IMR-90 (cell line): ENCODE measurements at regions not wholly inside any gene's neighbourhood (a gene's known extent, or its start where the extent isn't known, plus 50 kb on each side); places are given as distances from the start of the nearest gene placed in this dataset.

Source experiments
- ATAC-seq: fragments of 200-7000 bp; cut with Tn5 transposase; 2 replicates; pipeline ENCODE4 v1.9.1; 2020; ENCODE audit warnings: low read depth, mild to moderate bottlenecking, moderate library complexity
- BruUV-seq: library from RNA; stranded (reverse); fragments of 400-500 nt; replicated peaks from 2 replicates; lab custom pipeline; 2021; lab: Mats Ljungman, UMichigan
- CTCF ChIA-PET: fragments of 300-600 bp; formaldehyde crosslinking; extraction: SDS; loops from one replicate; lab custom pipeline; 2021; ENCODE audit warnings: antibody characterized with exemption; lab: Yijun Ruan, JAX
- POLR2A ChIA-PET: fragments of 300-600 bp; sonication (Branson Sonifier 250); formaldehyde crosslinking; loops from one replicate; lab custom pipeline; 2022; ENCODE audit warnings: antibody characterized with exemption; ENCODE audit not compliant: unreplicated experiment; lab: Charles Lee
- DNase-seq: peaks from one replicate; pipeline ENCODE4 v3.0.0; 2013
- H2AFZ ChIP-seq: replicated peaks from 2 replicates; pipeline ENCODE3; 2013; ENCODE audit warnings: low read length, mild to moderate bottlenecking; ENCODE audit not compliant: poor library complexity
- H2AK5ac ChIP-seq: 2 replicates; pipeline ENCODE4 v1.6.1; 2013; ENCODE audit warnings: low read depth, low read length, inconsistent platforms
- H2AK9ac ChIP-seq: replicated peaks from 2 replicates; pipeline ENCODE3; 2013; ENCODE audit warnings: mild to moderate bottlenecking, low read depth, low read length, moderate library complexity; ENCODE audit not compliant: poor library complexity
- H2BK120ac ChIP-seq: 2 replicates; pipeline ENCODE4 v1.6.1; 2013; ENCODE audit warnings: low read depth, low read length, inconsistent platforms
- H2BK15ac ChIP-seq: 3 replicates; pipeline ENCODE4 v1.6.1; 2013; ENCODE audit warnings: low read depth, low read length, inconsistent platforms
- H2BK20ac ChIP-seq: 2 replicates; pipeline ENCODE4 v1.6.1; 2013; ENCODE audit warnings: low read depth, mild to moderate bottlenecking, inconsistent platforms, low read length, moderate library complexity
- H2BK5ac ChIP-seq: 2 replicates; pipeline ENCODE4 v1.6.1; 2013; ENCODE audit warnings: mild to moderate bottlenecking, low read depth, low read length, inconsistent platforms; ENCODE audit not compliant: poor library complexity, severe bottlenecking
- H3K14ac ChIP-seq: replicated peaks from 2 replicates; pipeline ENCODE4 v1.6.1; 2013; ENCODE audit warnings: low read depth, low read length, inconsistent platforms
- H3K18ac ChIP-seq: 2 replicates; pipeline ENCODE4 v1.6.1; 2013; ENCODE audit warnings: low read depth, low read length, control low read depth
- H3K23ac ChIP-seq: 2 replicates; pipeline ENCODE4 v1.6.1; 2013; ENCODE audit warnings: low read depth, low read length, inconsistent platforms
- H3K27ac ChIP-seq: 2 replicates; pipeline ENCODE4 v1.5.1; 2013; ENCODE audit warnings: mild to moderate bottlenecking, control low read depth, low read length; ENCODE audit not compliant: insufficient read depth
- H3K27me3 ChIP-seq: 2 replicates; pipeline ENCODE4 v1.6.1; 2013; ENCODE audit warnings: low read length; ENCODE audit not compliant: control insufficient read depth, insufficient read depth
- H3K36me3 ChIP-seq: 2 replicates; pipeline ENCODE4 v1.6.1; 2013; ENCODE audit warnings: low read length, mixed read lengths; ENCODE audit not compliant: control insufficient read depth, insufficient read depth
- H3K4ac ChIP-seq: 2 replicates; pipeline ENCODE4 v1.6.1; 2013; ENCODE audit warnings: low read depth, low read length, inconsistent platforms
- H3K4me1 ChIP-seq: 2 replicates; pipeline ENCODE4 v1.6.1; 2013; ENCODE audit warnings: low read length, mixed read lengths; ENCODE audit not compliant: control insufficient read depth, insufficient read depth
- H3K4me2 ChIP-seq: 2 replicates; pipeline ENCODE4 v1.6.1; 2013; ENCODE audit warnings: low read depth, mild to moderate bottlenecking, control low read depth, low read length, moderate library complexity
- H3K4me3 ChIP-seq: 2 replicates; pipeline ENCODE4 v1.5.1; 2013; ENCODE audit warnings: low read depth, mild to moderate bottlenecking, control low read depth, low read length, moderate library complexity; ENCODE audit not compliant: insufficient read depth
- H3K56ac ChIP-seq: 2 replicates; pipeline ENCODE4 v1.6.1; 2013; ENCODE audit warnings: low read length, inconsistent platforms; ENCODE audit not compliant: insufficient read depth; ENCODE audit errors: extremely low read depth
- H3K79me1 ChIP-seq, 2 experiments: 2 replicates each; pipeline ENCODE4 v1.6.1; 2013; ENCODE audit warnings: low read length in 2 of 2, inconsistent platforms in 1 of 2, low read depth in 1 of 2
- H3K9ac ChIP-seq: 2 replicates; pipeline ENCODE4 v1.6.1; 2013; ENCODE audit warnings: low read depth, low read length, control low read depth
- H3K9me1 ChIP-seq: 2 replicates; pipeline ENCODE4 v1.6.1; 2013; ENCODE audit warnings: low read length, inconsistent platforms; ENCODE audit not compliant: insufficient read depth
- H3K9me3 ChIP-seq: 2 replicates; pipeline ENCODE4 v1.6.1; 2013; ENCODE audit warnings: low read length; ENCODE audit not compliant: control insufficient read depth, insufficient read depth
- H4K20me1 ChIP-seq: 2 replicates; pipeline ENCODE4 v1.6.1; 2013; ENCODE audit warnings: low read length, inconsistent platforms; ENCODE audit not compliant: insufficient read depth
- H4K5ac ChIP-seq: 2 replicates; pipeline ENCODE4 v1.6.1; 2013; ENCODE audit warnings: mild to moderate bottlenecking, low read depth, low read length, control low read depth
- H4K8ac ChIP-seq, 2 experiments: 2 replicates each; pipeline ENCODE4 v1.6.1; 2013; ENCODE audit warnings: low read depth in 2 of 2, low read length in 2 of 2, control low read depth in 1 of 2, inconsistent platforms in 1 of 2
- H4K91ac ChIP-seq: 2 replicates; pipeline ENCODE4 v1.6.1; 2013; ENCODE audit warnings: low read depth, low read length, inconsistent platforms; ENCODE audit not compliant: insufficient read depth
- CEBPB ChIP-seq: IDR thresholded peaks from 2 replicates; pipeline ENCODE4 v1.6.1; 2012; ENCODE audit warnings: low read depth, low read length, improper control_type of control experiment
- NFE2L2 ChIP-seq: fragments of 150-350 bp; IDR thresholded peaks from 2 replicates; pipeline ENCODE4 v1.6.1; 2016; ENCODE audit warnings: low read depth, mild to moderate bottlenecking, low read length
- WGBS, 2 experiments: methylation state at CpG; one replicate each; pipeline versions ENCODE4 v1.1.5 to v1.1.7; 2013; ENCODE audit warnings: missing lambda C conversion rate in 2 of 2; ENCODE audit not compliant: insufficient read length in 1 of 2; ENCODE audit errors: extremely low coverage in 2 of 2; 5-methylcytosine and 5-hydroxymethylcytosine counted together
- dilution Hi-C: fragments of 300-500 bp; cut with HindIII; formaldehyde crosslinking; loops from one replicate; pipeline ENCODE4 v1.14.3; 2018; ENCODE audit warnings: low sequenced_read_pairs; ENCODE audit not compliant: unreplicated experiment
- in situ Hi-C: fragments of 300-500 bp; cut with MboI; formaldehyde crosslinking; loops from 3 replicates; pipeline ENCODE4 v1.14.3; 2019; ENCODE audit warnings: low sequenced_read_pairs, inconsistent platforms, mixed read lengths
- intact Hi-C: fragments of 100-400 bp; cut with micrococcal nuclease; formaldehyde crosslinking; loops from 2 replicates; pipeline ENCODE4 v1.10.0; 2022

GRCh38 chr1:58902830-58903513 is 119.1 kb upstream of the JUN start:
- Histone ChIP-seq H2AK9ac (peak overlapping the region; percentile 96), H3K79me1 (peaks cover 0 to 15% of the 10 kb centered on the region in 2 experiments; a peak in 2 of 4 replicates), H2BK120ac (peak overlapping the region; percentile 84), H3K23ac (peak overlapping the region; percentile 92), H3K18ac (peak overlapping the region; percentile 99), H3K36me3 (no peaks in the 10 kb centered on the region), H4K5ac (peak overlapping the region; percentile 91), H4K8ac (peak overlapping the region; percentile 94 to 99), H3K27ac (peak overlapping the region; percentile 75), H3K9ac (peak overlapping the region; percentile 90), H2BK15ac (peak overlapping the region; percentile 100), H3K14ac (peak overlapping the region; percentile 99), H3K56ac (peak overlapping the region; percentile 93), H3K9me3 (no peaks in the 10 kb centered on the region), H4K91ac (peak overlapping the region; percentile 100), H4K20me1 (no peaks in the 10 kb centered on the region), H2BK5ac (peak overlapping the region; percentile 94), H3K9me1 (peaks cover 17% of the 10 kb centered on the region), H3K4me2 (peak overlapping the region; percentile 94), H2AK5ac (peak overlapping the region; percentile 99), H3K4ac (peak overlapping the region; percentile 93), H3K27me3 (no peaks in the 10 kb centered on the region), H2AFZ (peak overlapping the region; percentile 96), H3K4me3 (peak overlapping the region; percentile 55), H2BK20ac (peak overlapping the region; percentile 85), H3K4me1 (peaks cover 9% of the 10 kb centered on the region)
- ChIA-PET CTCF (interaction anchor here (0.9 kb wide), 1 partner anchor 10 kb away, joined by 4 read pairs; no protein-coding TSS in a partner anchor), POLR2A (interaction anchor here (0.6 kb wide), 1 partner anchor 124 kb away, joined by 4 read pairs; no protein-coding TSS in a partner anchor)
- DNase-seq (no peak), ATAC-seq (no peak)
- in situ Hi-C loops, result loop anchor here (10.0 kb wide), 1 partner anchor 802 kb away; no protein-coding TSS in a partner anchor
- 30% methylated on average over 2 of the region's 12 CpGs; no CpG with 5 or more reads in 1 of the 2 experiments for WGBS, 2 experiments
- intact Hi-C loops, result loop anchor here (2.0 to 5.0 kb wide), 7 partner anchors 86 to 854 kb away; partner anchors contain the start of gene FGGY
- TF ChIP-seq NFE2L2 (no peak), CEBPB (0 out of 2 replicates have a peak, but pooled peaks have one; percentile 21)
- BruUV-seq, result no TSS peak
- dilution Hi-C loops, result no loop called here
